Panc1 (cell line): ENCODE measurements at regions not wholly inside any gene's neighbourhood (a gene's known extent, or its start where the extent isn't known, plus 50 kb on each side); places are given as distances from the start of the nearest gene placed in this dataset.

ENCODE experiments used
- CTCF ChIP-seq: fragments of 450-650 bp; IDR thresholded peaks from 2 replicates; pipeline ENCODE4 v1.5.1; 2017; ENCODE audit warnings: mild to moderate bottlenecking
- POLR2AphosphoS5 ChIP-seq: IDR thresholded peaks from 2 replicates; pipeline ENCODE4 v1.6.1; 2012; ENCODE audit warnings: mild to moderate bottlenecking, low read depth, low read length, moderate library complexity
- SIN3A ChIP-seq: IDR thresholded peaks from 2 replicates; pipeline ENCODE4 v1.6.1; 2012; ENCODE audit warnings: low read depth, mild to moderate bottlenecking, low read length, moderate library complexity, borderline replicate concordance; ENCODE audit not compliant: insufficient read depth
- TCF7L2 ChIP-seq: IDR thresholded peaks from 2 replicates; pipeline ENCODE4 v1.6.1; 2011; ENCODE audit warnings: mild to moderate bottlenecking, low read depth, low read length, inconsistent platforms
- TF ChIP-seq, protein P1 (sequence below), 2 experiments: IDR thresholded peaks; 2 replicates each; pipeline ENCODE4 v1.6.1; 2011 to 2012; ENCODE audit warnings: low read depth in 2 of 2, control low read depth in 1 of 2, low read length in 1 of 2, mild to moderate bottlenecking in 1 of 2, moderate library complexity in 1 of 2; ENCODE audit not compliant: insufficient read depth in 1 of 2

- TF ChIP-seq CTCF (no peak), POLR2AphosphoS5 (no peak), TCF7L2 (no peak), SIN3A (no peak)
- TF ChIP-seq, protein P1, sequence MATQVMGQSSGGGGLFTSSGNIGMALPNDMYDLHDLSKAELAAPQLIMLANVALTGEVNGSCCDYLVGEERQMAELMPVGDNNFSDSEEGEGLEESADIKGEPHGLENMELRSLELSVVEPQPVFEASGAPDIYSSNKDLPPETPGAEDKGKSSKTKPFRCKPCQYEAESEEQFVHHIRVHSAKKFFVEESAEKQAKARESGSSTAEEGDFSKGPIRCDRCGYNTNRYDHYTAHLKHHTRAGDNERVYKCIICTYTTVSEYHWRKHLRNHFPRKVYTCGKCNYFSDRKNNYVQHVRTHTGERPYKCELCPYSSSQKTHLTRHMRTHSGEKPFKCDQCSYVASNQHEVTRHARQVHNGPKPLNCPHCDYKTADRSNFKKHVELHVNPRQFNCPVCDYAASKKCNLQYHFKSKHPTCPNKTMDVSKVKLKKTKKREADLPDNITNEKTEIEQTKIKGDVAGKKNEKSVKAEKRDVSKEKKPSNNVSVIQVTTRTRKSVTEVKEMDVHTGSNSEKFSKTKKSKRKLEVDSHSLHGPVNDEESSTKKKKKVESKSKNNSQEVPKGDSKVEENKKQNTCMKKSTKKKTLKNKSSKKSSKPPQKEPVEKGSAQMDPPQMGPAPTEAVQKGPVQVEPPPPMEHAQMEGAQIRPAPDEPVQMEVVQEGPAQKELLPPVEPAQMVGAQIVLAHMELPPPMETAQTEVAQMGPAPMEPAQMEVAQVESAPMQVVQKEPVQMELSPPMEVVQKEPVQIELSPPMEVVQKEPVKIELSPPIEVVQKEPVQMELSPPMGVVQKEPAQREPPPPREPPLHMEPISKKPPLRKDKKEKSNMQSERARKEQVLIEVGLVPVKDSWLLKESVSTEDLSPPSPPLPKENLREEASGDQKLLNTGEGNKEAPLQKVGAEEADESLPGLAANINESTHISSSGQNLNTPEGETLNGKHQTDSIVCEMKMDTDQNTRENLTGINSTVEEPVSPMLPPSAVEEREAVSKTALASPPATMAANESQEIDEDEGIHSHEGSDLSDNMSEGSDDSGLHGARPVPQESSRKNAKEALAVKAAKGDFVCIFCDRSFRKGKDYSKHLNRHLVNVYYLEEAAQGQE (IDR thresholded peaks at IDR 0.05; ENCODE audit: insufficient read depth in 1 of 2, low read depth in 2 of 2, low read length in 1 of 2) = no peak
Observed at GRCh38 chr5:30600892-30601291, 592.6 kb upstream of the CDH6 start.
